ENCODE measurements at regions not wholly inside any gene's neighbourhood (a gene's known extent, or its start where the extent isn't known, plus 50 kb on each side); places are given as distances from the start of the nearest gene placed in this dataset.
"Not testable (repeated sequence)": the region's sequence is repeated elsewhere in the genome, so short reads cannot be mapped to it uniquely, and the experiment has no call there.

DNA sequence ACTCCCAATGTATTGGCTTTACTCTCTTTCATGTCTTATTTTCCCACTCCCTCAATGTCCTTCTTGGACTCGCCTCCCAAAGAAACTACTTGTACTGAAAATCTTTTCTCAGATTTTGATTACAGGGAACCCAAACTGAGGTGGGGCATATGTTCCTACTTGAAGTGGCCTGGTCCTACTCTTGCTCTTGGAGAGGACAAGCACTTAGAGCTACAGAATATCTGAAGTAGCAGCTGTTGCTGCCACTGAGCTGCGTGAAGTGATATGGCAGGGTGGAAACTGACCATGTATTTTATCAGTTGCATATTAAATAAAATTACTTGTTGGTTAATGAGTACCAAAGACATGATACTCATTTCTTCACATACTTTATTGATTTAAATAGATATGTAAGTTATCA is 129.5 kb downstream of the TSEN15 start:
- DNase-seq (ENCODE audit: low read depth in 4 of 4, low spot score in 1 of 4) = no peak

DNA sequence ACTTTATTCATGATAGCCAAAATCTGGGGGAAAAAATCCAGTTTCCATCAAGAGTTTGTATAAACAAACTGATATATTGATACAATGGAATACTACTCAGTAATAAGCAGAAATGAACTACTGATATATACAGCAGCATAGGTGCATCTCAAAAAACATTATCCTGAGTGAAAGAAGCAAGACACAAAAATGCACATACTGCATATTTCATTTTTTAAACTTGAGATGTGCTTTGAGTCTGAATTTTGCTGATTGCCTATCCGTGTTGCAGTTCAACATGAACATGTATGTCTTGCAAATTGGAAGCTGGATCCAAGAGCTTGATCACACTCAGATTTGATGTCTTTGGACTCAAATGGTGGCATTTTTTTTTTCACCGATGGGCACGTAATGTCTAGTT is 132.4 kb downstream of the TSEN15 start:
- no peak for DNase-seq (ENCODE audit: low read depth in 4 of 4, low spot score in 1 of 4)

DNA sequence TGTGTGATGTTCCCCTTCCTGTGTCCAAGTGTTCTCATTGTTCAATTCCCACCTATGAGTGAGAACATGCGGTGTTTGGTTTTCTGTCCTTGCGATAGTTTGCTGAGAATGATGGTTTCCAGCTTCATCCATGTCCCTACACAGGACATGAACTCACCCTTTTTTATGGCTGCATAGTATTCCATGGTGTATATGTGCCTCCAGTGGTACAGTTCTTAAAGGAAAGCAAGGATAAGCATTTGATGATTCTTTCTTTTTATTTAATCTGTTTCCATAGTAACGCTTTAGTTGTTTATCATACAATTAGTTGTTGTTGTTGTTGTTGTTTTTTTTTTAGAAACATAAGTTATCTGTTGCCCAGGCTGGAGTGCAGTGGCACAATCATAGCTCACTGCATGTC is 133.1 kb downstream of the TSEN15 start:
- not testable (repeated sequence) for DNase-seq (ENCODE audit: low read depth in 4 of 4, low spot score in 1 of 4)

DNA sequence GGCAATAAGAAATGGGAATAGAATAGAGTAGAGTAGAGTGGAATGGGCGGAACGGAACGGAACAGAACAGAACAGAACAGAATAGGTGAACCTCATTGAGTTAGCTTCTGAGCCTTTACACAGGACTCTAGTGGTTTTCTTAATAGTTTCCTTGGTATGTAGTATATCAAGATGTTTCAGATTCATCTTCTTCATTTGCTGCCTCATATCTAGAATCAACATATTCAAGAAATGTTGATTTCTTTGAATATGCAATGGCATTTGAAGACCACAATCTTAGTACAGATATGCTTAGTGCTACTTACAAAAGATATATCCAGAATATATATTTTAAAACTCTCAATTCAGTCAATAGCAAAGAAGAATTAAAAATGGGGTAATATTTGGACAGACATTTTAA is 133.8 kb downstream of the TSEN15 start:
- no peak for DNase-seq (ENCODE audit: low read depth in 4 of 4, low spot score in 1 of 4)

DNA sequence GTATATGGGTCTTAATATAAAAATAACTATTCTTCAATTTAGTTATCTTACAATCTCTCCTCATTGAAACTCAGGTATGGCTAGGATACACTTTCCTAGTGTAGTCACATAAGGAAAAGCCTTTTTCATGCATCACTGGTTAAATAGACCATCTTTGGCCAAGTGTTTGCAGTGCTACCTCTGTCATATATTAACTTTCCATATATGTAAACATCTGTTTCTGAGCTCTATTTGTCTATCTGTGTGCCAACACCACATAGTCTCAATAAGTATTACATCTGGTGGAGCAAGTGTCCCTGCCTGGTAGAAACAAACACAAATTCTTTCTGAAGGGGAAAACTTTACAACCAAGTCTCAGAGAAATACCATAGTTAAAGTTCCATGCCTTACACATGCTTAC is 134.6 kb downstream of the TSEN15 start:
- DNase-seq (ENCODE audit: low read depth in 4 of 4, low spot score in 1 of 4) = no peak

DNA sequence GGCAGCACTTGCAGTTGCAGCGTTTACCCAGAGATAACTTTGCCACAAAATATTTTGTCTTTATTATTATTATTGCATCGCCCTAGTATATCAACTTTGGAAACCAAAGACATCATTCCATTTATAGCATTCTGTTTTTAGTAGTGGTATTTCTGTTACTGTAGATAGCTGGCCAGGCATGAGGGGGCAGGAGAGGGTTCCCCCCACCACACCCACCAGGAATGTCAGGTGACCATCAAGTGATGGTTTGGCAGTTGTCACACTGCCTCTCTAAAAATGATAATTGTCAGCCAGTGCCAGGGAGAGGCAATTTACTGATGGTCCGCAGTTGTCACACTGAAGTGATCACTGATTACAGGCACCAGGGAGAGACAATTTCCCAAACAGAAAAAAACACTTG is 135.6 kb downstream of the TSEN15 start:
- DNase-seq (ENCODE audit: low read depth in 4 of 4, low spot score in 1 of 4) = no peak

DNA sequence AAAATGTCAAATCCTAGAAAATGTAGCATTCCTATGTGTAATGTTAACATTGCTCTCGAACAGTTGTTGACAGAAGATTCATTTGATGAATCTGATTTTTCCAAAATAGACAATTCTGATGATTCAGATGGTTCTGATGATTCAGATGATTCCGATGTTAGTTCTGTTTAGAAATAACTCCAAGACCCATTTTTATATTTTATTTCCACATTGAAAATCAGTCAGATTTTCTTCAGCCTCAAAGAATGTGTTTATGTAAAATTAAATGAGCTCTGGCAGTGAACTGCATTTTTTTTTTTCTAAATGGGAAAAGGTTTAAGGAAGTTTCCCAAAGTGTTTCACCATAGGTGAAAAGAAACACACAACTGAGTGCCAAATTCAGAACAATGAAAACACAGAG is 136.5 kb downstream of the TSEN15 start:
- no peak for DNase-seq (ENCODE audit: low read depth in 4 of 4, low spot score in 1 of 4)

DNA sequence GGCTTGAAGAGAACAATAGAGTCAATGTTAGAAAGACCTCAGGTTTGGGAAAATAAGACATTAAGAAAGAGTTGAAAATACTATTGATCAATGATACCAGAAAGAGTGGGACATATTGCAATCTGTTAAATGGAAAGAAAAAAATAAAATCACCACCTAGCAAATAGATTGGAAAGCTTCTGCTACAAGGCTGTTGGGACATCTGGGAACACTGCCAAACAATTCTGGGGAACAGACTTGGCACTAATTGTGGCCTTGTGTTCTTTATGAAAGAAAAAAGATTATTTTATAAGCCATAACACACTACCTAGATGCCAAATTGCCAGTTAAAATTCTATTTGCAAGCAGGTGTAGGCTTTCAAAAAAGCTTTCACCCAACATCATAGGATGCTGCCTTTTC is 137.8 kb downstream of the TSEN15 start:
- no peak for DNase-seq (ENCODE audit: low read depth in 4 of 4, low spot score in 1 of 4)

DNA sequence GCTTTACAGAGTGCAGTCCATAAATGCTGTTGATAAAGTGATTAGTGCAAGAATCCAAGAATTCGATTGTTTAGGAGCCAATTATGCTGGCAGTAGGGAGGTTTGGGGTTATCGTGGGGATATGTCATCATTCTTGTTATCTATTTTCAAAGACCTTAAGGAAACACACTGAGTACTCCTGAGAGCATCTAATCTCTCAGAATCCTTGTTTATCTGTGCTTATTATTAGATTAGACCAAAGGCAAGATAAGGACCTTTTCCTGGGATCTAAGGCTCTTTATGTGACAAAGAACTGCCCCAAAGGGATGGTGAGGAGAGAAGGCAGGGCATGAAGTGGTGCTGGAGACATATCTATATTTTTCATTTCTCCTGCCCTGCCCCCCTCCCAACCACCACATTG is 139.1 kb downstream of the TSEN15 start:
- DNase-seq (ENCODE audit: low read depth in 4 of 4, low spot score in 1 of 4) = no peak

DNA sequence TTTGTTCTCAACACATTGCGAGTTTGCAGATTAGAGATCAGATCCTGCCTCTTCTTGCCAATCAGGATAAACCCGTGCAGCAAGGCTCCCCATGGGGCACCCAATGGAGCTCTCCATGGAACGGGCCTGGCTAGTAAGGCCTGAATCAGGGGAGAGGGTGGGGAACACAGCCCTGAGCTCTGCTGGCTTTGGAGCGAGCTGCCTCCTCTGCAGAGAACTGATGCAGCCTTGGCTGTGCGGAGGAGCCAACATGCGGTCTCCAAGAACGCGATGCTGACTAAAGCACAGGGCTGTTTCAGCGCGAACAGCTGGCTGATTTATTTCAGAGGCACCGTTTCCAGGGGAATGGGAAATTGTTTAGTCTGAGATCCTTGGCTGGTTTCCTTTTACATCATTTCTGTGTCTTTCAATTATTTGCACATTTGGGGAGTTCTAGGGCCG is 139.7 kb downstream of the TSEN15 start:
- DNase-seq (ENCODE audit: low read depth in 4 of 4, low spot score in 1 of 4) = no peak

DNA sequence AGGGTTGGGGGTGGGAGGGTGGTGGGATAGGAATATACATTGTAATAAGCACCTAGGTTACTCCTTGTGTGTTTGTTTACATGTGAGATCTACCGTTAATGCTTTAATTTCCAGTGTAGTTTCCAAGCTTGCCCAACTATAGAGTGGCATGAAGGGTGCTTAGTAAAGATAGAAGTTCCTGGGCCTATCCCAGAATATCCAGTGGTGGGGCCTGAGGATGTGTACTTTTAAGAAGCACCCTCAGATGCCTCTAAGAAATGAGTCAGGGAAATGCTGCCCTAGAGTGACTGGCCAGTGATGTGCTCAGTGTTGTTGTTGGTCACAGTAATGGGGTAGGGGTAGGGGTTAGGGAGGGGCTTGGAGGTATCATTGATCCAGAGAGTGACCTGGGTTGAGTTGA is 141.3 kb downstream of the TSEN15 start:
- no peak for DNase-seq (ENCODE audit: low read depth in 4 of 4, low spot score in 1 of 4)

DNA sequence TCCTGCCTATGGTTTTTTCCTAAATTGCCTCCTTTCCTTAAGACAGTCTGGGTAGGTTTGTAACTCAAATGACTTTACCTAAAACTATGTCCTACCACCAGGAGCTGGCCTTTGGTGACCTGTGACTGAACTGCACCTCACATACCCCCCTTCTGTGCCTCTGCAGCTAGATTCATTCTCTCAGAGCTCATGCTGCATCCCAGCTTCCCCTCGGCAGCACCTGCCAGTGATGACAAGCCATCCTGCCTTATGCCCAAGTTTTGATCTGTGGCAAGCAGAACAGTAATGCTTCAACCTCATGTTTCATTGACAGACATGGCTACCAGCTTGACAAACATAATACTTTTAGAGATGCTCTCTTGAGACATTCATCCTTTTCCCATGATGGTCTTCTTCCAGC is 141.9 kb downstream of the TSEN15 start:
- DNase-seq (ENCODE audit: low read depth in 4 of 4, low spot score in 1 of 4) = no peak

DNA sequence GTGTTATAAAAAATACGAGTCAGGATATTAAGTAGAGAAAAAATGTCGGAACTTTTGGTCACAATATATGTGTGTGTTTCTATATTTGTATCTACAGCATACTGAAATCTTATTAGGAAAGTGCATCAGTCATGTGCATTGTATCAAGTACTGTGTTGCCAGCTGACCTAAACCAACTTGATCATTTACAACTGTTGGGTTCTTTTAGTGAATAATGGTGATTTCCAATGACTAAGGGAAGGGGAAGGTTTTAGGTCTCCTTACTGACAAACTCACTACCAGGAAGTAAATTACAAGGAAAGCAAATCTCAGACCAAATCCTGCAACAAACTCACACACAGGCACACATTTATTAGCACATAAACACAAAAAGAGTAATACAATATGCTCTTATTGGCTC is 142.7 kb downstream of the TSEN15 start:
- DNase-seq (ENCODE audit: low read depth in 4 of 4, low spot score in 1 of 4) = no peak

DNA sequence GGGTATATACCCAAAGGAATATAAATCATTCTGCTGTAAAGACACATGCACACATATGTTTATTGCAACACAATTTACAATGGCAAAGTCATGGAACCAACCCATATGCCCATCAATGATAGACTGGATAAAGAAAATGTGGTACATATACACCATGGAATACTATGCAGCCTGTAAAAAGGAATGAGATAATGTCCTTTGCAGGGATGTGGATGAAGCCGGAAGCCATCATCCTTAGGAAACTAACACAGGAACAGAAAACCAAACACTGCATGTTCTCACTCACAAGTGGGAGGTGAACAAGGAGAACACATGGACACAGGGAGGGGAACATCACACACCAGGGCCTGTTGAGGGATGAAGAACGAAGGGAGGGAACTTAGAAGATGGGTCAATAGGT is 144.2 kb downstream of the TSEN15 start:
- DNase-seq (ENCODE audit: low read depth in 4 of 4, low spot score in 1 of 4) = not testable (repeated sequence)

DNA sequence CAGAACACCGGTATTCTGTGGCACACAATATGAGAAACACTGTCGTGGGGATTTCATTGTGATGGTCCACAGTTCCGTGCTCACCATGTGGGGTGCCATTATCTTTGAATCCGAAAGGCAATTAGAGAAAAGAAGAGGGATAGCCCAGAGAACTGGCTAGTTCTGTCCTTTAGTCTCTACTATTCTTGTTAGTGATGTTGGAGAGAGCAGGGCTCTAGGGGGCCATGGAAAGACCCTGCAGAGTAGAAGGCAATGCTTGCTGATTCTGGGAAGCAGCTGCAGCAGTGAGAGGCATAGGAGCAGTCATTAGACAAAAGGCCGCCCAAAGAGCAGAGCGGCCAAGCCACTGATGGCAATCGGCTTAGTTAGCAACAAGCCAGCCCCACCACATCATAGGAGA is 146.3 kb downstream of the TSEN15 start:
- no peak for DNase-seq (ENCODE audit: low read depth in 4 of 4, low spot score in 1 of 4)

DNA sequence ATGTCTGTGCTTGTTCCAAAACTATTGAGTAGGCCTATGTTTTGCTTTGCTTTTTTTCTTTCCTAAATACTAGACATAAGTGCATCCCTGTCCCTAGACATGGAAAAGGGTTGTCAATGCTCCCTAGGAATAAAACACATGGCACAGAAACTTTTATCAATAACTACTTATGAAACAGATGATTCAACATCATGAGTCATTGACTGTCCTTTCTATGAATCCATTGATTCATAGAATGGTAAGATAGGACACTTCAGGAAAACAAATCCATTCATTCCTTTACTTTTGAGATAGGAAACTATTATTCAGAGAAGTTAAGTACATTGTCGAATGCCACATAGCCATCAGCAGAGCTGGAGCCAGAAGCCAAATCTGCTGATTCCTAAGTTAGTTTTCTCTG is 147.5 kb downstream of the TSEN15 start:
- DNase-seq (ENCODE audit: low read depth in 4 of 4, low spot score in 1 of 4) = no peak

DNA sequence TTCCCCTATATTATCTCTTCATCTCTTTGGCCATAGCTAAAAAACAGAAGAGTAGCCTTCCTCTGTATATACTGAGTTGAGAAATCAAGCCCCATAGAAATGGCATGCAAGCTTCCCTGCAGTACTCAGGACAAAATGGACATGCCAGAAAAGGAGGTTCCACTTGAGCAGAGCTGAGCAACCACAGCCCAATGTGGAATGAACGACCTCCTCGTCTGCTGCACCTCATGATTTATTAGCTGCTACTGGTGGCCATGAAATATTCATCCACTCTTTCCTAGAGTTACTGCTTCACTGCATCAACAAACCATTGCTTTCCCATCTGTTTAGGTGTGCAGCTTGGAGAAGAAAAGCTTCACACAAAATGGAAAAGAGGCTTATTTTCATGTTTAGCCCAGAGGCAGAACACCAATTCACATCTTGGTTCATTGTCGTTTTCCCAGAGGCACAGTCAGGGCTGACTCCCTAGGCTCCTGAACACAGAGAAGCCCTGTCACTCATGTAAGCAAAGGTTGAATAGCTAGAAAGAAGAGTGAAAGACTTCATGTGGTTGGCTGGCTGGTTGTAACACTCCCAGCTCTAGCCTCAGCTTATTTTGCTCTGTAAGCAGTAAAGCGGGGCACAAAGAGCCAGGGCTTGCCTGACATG is 148.0 kb downstream of the TSEN15 start:
- no peak for DNase-seq (ENCODE audit: low read depth in 4 of 4, low spot score in 1 of 4)

DNA sequence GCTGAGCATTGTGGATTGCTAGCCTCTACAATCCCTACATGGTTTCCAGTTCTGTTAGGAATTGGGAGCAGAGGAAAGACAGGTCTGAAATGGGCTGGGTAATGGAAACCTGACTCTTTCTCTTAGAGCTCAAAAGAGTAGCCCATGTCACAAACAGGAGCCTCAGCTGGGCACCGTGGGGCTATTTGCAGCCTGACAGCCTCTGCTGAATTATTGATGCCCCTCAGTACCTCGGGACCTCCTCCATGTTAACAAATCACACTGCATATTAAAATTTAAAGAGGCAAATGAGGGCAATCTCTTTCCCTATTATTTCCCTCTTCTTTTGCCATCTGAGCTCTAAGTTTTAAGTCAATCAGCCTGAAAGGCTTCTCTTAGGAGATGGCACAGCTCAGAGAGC is 157.1 kb downstream of the TSEN15 start:
- DNase-seq (ENCODE audit: low read depth in 4 of 4, low spot score in 1 of 4) = no peak

DNA sequence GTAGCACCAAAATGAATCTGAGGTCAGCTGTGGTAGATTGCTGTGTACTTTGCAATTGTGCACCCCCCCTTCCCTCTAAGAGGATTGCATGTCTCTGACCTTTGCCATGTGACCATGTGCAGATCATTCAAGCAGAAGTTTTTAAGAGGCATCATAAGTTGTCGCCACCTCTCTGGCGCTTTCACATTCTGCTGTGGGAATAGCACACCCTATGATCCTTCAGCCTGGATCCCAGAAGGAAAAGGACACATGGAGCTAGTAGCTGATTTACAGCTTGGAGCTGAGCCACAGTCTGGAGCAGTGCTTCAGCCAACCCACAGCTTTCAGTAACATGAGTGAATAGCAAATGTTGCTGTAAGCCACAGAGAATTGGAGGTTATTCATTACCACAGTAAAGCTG is 158.5 kb downstream of the TSEN15 start:
- no peak for DNase-seq (ENCODE audit: low read depth in 4 of 4, low spot score in 1 of 4)

DNA sequence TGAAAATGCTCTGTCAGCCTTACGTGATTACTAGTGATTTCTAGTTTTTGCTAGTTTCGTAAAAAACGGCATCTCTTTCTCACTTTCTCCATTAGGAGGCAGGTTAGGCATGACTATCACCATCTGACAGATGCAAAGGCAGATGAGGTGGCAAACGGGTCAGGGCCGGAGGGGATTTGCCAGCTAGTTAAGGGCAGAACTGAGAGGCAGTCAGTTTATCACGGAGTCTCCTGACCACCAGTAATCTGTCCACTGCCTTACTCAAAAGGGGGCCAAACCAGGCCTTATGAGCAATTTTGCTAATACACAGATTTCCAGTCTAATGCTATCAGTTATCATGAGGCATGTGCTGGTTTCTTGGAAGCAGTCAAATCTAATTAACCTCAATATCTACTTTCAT is 159.3 kb downstream of the TSEN15 start:
- DNase-seq (ENCODE audit: low read depth in 4 of 4, low spot score in 1 of 4) = no peak

DNA sequence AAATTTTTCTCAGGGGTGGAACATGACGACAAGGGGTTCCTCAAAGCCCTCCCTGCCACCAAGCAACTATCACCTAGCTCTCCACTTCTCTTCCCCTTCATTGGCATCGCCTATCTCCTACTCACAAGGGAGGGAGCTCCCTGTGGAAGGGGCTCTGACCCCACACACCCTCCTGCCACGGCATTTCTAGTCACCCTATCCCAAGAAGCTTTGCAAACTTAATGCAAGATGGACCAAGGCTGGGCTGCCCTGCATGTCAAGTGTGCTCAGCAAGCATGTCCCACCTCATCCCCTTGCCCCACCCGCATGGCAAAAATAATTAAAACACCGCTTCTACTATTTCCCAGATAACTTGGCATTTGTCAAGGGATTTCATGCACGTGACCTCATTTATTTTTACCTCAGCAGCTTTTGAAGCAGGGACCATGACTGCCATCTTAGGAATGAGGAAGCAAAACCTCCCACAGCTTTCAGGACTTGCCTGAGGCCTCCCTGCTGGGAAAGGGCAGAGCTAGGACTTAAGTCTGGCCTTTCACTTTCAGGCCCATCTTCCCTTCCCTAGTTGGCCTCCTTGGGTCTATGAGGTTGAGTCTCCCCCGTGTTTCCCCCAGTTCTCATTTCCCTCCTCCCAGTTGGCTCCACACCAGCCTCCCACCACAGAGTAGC is 161.3 kb downstream of the TSEN15 start:
- DNase-seq (ENCODE audit: low read depth in 4 of 4, low spot score in 1 of 4) = no peak

DNA sequence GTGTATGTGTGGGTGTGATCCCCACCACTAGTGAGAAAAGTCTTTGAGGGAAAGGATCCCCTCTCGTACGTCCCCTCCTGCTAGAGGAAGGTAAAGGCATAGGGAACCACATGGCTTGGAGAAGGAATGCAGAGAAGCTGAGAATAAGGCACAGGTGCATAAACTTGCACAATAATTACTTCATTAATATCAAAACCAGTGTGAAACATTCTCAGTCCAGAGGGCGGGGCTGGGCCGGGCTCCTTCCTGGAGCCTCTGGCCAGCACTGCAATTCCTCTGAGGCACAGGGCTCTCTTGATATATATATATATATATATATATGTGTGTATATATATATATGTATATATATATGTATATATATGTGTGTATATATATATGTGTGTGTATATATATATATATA is 162.6 kb downstream of the TSEN15 start:
- DNase-seq (ENCODE audit: low read depth in 4 of 4, low spot score in 1 of 4) = no peak

DNA sequence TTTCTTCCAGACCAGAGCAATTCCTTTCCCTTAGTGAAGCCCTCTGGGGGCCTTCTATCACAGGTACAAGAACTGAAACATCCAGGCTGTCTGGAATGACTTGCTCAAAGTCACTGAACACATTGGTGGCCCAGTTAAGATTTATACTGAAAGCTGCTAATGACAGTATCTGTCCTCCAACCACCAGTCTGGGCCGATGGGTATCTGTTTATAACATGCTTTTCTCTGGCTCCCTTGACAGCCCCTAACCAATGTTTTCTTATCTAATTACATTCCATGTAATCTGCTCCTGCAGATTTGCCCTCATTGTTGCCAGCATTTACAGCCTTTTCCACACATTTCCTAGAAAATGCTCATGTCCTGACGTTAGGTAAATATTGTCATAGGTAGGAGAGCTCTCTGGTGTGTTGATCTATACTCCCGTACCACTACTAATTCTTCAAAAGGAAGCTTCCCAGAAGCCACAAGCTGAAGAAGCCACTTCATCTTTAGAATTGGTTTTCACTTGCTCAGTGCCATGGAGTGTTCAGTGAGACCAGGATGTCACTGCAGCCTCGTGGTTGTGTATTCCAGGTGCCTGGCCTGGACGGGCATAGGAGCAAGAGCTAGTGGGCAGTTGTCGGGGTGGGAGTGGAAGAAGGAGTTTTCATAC is 163.9 kb downstream of the TSEN15 start:
- DNase-seq (ENCODE audit: low read depth in 4 of 4, low spot score in 1 of 4) = no peak

Measured in stimulated activated CD4-positive, alpha-beta T cell treated with anti-CD3 and anti-CD28 coated beads, Interleukin-1b, Interleukin-23, amount 100 ng/mL, for 24 hours (primary cell).